ENCODE measurements at regions not wholly inside any gene's neighbourhood (a gene's known extent, or its start where the extent isn't known, plus 50 kb on each side); places are given as distances from the start of the nearest gene placed in this dataset.

- TF ChIP-seq TCF7L2 (IDR thresholded peaks at IDR 0.05; ENCODE audit: low read depth, low read length) (no peak), POLR2AphosphoS5 (IDR thresholded peaks at IDR 0.05; ENCODE audit: low read depth, low read length) (no peak), SIN3A (IDR thresholded peaks at IDR 0.05; ENCODE audit: borderline replicate concordance, insufficient read depth, low read depth, low read length) (no peak)
- TF ChIP-seq, protein P1, sequence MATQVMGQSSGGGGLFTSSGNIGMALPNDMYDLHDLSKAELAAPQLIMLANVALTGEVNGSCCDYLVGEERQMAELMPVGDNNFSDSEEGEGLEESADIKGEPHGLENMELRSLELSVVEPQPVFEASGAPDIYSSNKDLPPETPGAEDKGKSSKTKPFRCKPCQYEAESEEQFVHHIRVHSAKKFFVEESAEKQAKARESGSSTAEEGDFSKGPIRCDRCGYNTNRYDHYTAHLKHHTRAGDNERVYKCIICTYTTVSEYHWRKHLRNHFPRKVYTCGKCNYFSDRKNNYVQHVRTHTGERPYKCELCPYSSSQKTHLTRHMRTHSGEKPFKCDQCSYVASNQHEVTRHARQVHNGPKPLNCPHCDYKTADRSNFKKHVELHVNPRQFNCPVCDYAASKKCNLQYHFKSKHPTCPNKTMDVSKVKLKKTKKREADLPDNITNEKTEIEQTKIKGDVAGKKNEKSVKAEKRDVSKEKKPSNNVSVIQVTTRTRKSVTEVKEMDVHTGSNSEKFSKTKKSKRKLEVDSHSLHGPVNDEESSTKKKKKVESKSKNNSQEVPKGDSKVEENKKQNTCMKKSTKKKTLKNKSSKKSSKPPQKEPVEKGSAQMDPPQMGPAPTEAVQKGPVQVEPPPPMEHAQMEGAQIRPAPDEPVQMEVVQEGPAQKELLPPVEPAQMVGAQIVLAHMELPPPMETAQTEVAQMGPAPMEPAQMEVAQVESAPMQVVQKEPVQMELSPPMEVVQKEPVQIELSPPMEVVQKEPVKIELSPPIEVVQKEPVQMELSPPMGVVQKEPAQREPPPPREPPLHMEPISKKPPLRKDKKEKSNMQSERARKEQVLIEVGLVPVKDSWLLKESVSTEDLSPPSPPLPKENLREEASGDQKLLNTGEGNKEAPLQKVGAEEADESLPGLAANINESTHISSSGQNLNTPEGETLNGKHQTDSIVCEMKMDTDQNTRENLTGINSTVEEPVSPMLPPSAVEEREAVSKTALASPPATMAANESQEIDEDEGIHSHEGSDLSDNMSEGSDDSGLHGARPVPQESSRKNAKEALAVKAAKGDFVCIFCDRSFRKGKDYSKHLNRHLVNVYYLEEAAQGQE (IDR thresholded peaks at IDR 0.05; ENCODE audit: insufficient read depth in 1 of 2, low read depth in 2 of 2, low read length in 1 of 2) = no peak
- TF ChIP-seq, protein P2, sequence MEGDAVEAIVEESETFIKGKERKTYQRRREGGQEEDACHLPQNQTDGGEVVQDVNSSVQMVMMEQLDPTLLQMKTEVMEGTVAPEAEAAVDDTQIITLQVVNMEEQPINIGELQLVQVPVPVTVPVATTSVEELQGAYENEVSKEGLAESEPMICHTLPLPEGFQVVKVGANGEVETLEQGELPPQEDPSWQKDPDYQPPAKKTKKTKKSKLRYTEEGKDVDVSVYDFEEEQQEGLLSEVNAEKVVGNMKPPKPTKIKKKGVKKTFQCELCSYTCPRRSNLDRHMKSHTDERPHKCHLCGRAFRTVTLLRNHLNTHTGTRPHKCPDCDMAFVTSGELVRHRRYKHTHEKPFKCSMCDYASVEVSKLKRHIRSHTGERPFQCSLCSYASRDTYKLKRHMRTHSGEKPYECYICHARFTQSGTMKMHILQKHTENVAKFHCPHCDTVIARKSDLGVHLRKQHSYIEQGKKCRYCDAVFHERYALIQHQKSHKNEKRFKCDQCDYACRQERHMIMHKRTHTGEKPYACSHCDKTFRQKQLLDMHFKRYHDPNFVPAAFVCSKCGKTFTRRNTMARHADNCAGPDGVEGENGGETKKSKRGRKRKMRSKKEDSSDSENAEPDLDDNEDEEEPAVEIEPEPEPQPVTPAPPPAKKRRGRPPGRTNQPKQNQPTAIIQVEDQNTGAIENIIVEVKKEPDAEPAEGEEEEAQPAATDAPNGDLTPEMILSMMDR (IDR thresholded peaks at IDR 0.05) = no peak
- intact Hi-C loops (cut with micrococcal nuclease; ENCODE audit: unreplicated experiment) = no loop called here
- ChIA-PET POLR2A (no interaction called here), CTCF (no interaction called here)
- Histone ChIP-seq H3K27ac (ENCODE audit: low read length) (no peak overlapping the region), H3K9me3 (ENCODE audit: control insufficient read depth, insufficient read depth, low read depth, low read length) (no peaks in the 10 kb centered on the region), H3K27me3 (ENCODE audit: control insufficient read depth, insufficient read depth, low read length) (peaks cover 2% of the 10 kb centered on the region; the same call in 1 of the 2 replicates), H3K36me3 (ENCODE audit: control insufficient read depth, insufficient read depth, low read length) (no peaks in the 10 kb centered on the region), H3K4me1 (ENCODE audit: control insufficient read depth, insufficient read depth, low read length) (no peaks in the 10 kb centered on the region), H3K4me3 (ENCODE audit: low read depth in 2 of 2, low read length in 2 of 2) (no peak overlapping the region)
- no peak for ATAC-seq
- DNase-seq (ENCODE audit: low read depth, low spot score) = no peak
- in situ Hi-C loops (cut with HindIII; ENCODE audit: low pct_unique_long_range_greater_than_20kb, low sequenced_read_pairs) = no loop called here
- no TSS peak for BruUV-seq (replicated peaks)
Measured at GRCh38 chr12:66740732-66741131, 61.9 kb upstream of the GRIP1 start.

GRCh38 chr12:66741919-66742318 lies 63.0 kb upstream of the GRIP1 start:
- in situ Hi-C loops (cut with HindIII; ENCODE audit: low pct_unique_long_range_greater_than_20kb, low sequenced_read_pairs) = no loop called here
- no peak overlapping the region for H3K4me3 ChIP-seq (ENCODE audit: low read depth in 2 of 2, low read length in 2 of 2)
- H3K4me1 ChIP-seq (ENCODE audit: control insufficient read depth, insufficient read depth, low read length) = no peaks in the 10 kb centered on the region
- peaks cover 2% of the 10 kb centered on the region; the same call in 1 of the 2 replicates for H3K27me3 ChIP-seq (ENCODE audit: control insufficient read depth, insufficient read depth, low read length)
- ATAC-seq (no peak), DNase-seq (ENCODE audit: low read depth, low spot score) (no peak)
- ChIA-PET POLR2A (no interaction called here), CTCF (no interaction called here)
- no peak overlapping the region for H3K27ac ChIP-seq (ENCODE audit: low read length)
- BruUV-seq (replicated peaks) = no TSS peak
- no peaks in the 10 kb centered on the region for H3K36me3 ChIP-seq (ENCODE audit: control insufficient read depth, insufficient read depth, low read length)
- TF ChIP-seq POLR2AphosphoS5 (IDR thresholded peaks at IDR 0.05; ENCODE audit: low read depth, low read length) (no peak), SIN3A (IDR thresholded peaks at IDR 0.05; ENCODE audit: borderline replicate concordance, insufficient read depth, low read depth, low read length) (no peak), TCF7L2 (IDR thresholded peaks at IDR 0.05; ENCODE audit: low read depth, low read length) (no peak)
- TF ChIP-seq, protein P1 (IDR thresholded peaks at IDR 0.05; ENCODE audit: insufficient read depth in 1 of 2, low read depth in 2 of 2, low read length in 1 of 2) = no peak
- TF ChIP-seq, protein P2 (IDR thresholded peaks at IDR 0.05) = no peak
- H3K9me3 ChIP-seq (ENCODE audit: control insufficient read depth, insufficient read depth, low read depth, low read length) = no peaks in the 10 kb centered on the region
- intact Hi-C loops (cut with micrococcal nuclease; ENCODE audit: unreplicated experiment) = no loop called here

All from Panc1 (cell line).